Astrocyte (in vitro differentiated cells and primary cell): ENCODE measurements at regions not wholly inside any gene's neighbourhood (a gene's known extent, or its start where the extent isn't known, plus 50 kb on each side); places are given as distances from the start of the nearest gene placed in this dataset.

ENCODE experiments used
- EZH2 ChIP-seq: IDR thresholded peaks from 2 replicates; pipeline ENCODE4 v1.6.1; 2012; ENCODE audit warnings: mild to moderate bottlenecking, low read length, inconsistent platforms; ENCODE audit not compliant: insufficient read depth
- TF ChIP-seq, protein P1 (sequence below): IDR thresholded peaks from 2 replicates; pipeline ENCODE4 v1.5.1; 2011; ENCODE audit warnings: low read depth, mild to moderate bottlenecking, inconsistent platforms, low read length, moderate library complexity; ENCODE audit not compliant: insufficient read depth

DNA sequence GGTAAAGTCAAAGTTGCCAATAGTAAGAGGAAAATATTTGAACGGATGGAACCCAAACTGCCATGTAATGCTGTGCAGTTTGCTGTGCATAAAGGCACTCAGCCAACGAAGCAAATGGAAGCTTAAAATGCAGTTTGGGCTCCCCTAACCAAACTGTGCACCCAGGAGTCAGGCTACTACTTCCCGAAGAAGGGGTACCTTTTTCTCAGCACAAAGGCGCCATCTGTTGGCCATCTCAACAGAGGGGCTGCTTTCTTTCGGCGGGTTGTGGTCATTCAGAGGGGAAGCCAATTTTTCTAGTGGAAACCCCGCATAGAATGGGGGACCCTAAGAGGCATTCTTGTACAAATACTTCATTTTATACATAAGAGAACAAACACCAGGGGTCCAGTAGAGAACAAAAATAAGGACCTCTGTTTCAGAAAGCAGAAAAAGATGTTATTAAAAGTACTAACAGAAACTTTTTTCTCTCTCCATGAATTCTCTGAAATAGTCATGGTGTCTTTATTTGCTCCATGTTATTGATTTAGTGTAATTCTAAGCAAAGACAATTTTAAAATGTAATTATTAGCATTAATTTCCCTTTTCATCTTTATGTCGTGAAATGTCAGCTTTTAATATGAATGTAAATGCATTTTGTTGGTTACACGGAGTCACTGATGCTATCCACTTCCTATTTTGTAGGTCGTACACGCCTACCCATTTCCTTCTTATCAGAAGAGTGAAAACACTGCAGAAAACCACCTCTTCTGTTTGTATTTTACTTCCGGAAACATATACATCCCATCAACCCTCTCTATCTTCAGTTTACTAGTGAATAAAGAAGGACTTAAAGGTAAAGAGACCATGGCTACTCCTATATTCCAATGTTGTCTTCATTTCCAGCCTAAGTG is 453.3 kb downstream of the KCNJ2 start:
- TF ChIP-seq, protein P1, sequence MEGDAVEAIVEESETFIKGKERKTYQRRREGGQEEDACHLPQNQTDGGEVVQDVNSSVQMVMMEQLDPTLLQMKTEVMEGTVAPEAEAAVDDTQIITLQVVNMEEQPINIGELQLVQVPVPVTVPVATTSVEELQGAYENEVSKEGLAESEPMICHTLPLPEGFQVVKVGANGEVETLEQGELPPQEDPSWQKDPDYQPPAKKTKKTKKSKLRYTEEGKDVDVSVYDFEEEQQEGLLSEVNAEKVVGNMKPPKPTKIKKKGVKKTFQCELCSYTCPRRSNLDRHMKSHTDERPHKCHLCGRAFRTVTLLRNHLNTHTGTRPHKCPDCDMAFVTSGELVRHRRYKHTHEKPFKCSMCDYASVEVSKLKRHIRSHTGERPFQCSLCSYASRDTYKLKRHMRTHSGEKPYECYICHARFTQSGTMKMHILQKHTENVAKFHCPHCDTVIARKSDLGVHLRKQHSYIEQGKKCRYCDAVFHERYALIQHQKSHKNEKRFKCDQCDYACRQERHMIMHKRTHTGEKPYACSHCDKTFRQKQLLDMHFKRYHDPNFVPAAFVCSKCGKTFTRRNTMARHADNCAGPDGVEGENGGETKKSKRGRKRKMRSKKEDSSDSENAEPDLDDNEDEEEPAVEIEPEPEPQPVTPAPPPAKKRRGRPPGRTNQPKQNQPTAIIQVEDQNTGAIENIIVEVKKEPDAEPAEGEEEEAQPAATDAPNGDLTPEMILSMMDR: peak; percentile 66
- TF ChIP-seq EZH2: no peak
